Bronchial epithelial cell (primary cell): ENCODE measurements at regions not wholly inside any gene's neighbourhood (a gene's known extent, or its start where the extent isn't known, plus 50 kb on each side); places are given as distances from the start of the nearest gene placed in this dataset.

Experiments used
- DNase-seq: peaks from one replicate; pipeline ENCODE4 v3.0.0-alpha.2; 2010; ENCODE audit warnings: low read depth
- FAIRE-seq: peaks from 2 replicates; lab custom pipeline; 2011; peaks lifted over from hg19 to GRCh38; lab: Jason Lieb, UNC
- H3K27me3 ChIP-seq: 2 replicates; pipeline ENCODE4 v1.5.1; 2011; ENCODE audit warnings: low read length; ENCODE audit not compliant: control insufficient read depth, insufficient read depth
- H3K36me3 ChIP-seq: 2 replicates; pipeline ENCODE4 v1.5.1; 2011; ENCODE audit warnings: low read length; ENCODE audit not compliant: control insufficient read depth, insufficient read depth
- H3K4me3 ChIP-seq: 2 replicates; pipeline ENCODE4 v1.5.1; 2011; ENCODE audit warnings: mild to moderate bottlenecking, low read depth, low read length, control low read depth
- TF ChIP-seq, protein P1 (sequence below): IDR thresholded peaks from 2 replicates; pipeline ENCODE4 v1.5.1; 2011; ENCODE audit warnings: mild to moderate bottlenecking, moderate library complexity, low read length, control low read depth, inconsistent platforms; ENCODE audit not compliant: insufficient read depth, severe bottlenecking

DNA sequence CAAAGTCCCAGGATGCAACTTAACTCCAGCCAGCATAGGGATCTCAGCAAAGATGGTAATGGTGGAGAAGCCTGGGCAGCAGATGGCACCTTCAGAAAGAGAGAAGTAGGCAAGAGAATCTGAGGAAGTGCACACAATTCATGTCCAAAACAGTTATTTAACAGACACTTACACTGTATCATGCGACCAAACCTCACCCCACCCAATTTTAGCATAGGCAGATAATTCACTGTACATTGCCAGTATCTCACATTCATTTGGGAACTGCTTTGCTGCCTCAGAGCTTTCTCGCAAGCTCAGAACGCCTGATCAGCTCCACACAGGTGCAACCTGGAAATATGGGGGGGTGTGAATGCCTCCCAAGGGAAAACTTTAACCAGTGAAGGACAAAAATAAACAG, 143.0 kb upstream of the MAOA start:
- FAIRE-seq: peak; percentile 47

DNA sequence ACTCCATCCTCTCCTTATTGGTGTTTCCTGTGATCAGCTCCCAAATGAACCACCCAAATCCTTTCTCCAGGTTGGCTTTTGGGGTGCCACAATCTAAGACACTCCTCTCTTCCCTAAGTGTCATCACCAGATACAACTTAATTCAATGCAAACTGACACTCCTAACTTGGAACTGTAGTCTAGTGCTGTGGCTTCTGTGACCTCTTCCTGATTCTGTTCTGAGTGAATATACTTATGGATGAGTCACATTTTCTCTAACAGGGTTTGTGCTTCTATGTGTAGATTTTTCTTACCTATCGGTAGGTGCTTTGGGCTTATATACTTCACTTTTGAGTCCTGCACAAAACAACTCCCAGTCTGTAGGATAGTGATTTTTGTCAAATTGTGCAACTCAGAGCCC, 141.3 kb upstream of the MAOA start:
- DNase-seq (no peak), FAIRE-seq (no peak)
- no peak overlapping the region for H3K4me3 ChIP-seq
- TF ChIP-seq, protein P1, sequence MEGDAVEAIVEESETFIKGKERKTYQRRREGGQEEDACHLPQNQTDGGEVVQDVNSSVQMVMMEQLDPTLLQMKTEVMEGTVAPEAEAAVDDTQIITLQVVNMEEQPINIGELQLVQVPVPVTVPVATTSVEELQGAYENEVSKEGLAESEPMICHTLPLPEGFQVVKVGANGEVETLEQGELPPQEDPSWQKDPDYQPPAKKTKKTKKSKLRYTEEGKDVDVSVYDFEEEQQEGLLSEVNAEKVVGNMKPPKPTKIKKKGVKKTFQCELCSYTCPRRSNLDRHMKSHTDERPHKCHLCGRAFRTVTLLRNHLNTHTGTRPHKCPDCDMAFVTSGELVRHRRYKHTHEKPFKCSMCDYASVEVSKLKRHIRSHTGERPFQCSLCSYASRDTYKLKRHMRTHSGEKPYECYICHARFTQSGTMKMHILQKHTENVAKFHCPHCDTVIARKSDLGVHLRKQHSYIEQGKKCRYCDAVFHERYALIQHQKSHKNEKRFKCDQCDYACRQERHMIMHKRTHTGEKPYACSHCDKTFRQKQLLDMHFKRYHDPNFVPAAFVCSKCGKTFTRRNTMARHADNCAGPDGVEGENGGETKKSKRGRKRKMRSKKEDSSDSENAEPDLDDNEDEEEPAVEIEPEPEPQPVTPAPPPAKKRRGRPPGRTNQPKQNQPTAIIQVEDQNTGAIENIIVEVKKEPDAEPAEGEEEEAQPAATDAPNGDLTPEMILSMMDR: no peak
- no peaks in the 10 kb centered on the region for H3K36me3 ChIP-seq
- no peaks in the 10 kb centered on the region for H3K27me3 ChIP-seq

More for the DNA sequence above, 143.0 kb upstream of the MAOA start:
- Histone ChIP-seq H3K27me3 (no peaks in the 10 kb centered on the region), H3K36me3 (no peaks in the 10 kb centered on the region), H3K4me3 (no peak overlapping the region)
- no peak for DNase-seq
- TF ChIP-seq, protein P1: no peak

DNA sequence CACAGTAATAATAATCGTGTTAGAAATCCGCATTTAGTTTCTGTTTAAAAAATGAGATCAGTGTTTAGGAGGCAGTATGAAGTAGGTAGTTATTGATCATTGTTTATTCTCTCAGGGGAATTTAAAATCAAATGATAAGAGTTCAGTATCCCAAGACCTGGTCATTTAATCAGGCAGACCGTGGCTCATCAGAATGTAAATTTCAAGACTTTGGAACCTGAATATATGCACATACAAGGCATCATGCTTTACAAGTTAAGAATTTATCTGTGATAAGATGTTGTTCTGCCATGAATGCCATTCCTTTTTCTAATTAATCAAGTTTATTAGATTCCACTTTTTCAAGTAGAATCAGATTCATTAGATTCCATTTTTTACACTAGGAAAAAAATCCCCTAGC, 133.5 kb upstream of the MAOA start:
- no peak for DNase-seq
- FAIRE-seq: no peak
- TF ChIP-seq, protein P1: no peak
- H3K27me3 ChIP-seq: no peaks in the 10 kb centered on the region
- no peaks in the 10 kb centered on the region for H3K36me3 ChIP-seq
- no peak overlapping the region for H3K4me3 ChIP-seq

DNA sequence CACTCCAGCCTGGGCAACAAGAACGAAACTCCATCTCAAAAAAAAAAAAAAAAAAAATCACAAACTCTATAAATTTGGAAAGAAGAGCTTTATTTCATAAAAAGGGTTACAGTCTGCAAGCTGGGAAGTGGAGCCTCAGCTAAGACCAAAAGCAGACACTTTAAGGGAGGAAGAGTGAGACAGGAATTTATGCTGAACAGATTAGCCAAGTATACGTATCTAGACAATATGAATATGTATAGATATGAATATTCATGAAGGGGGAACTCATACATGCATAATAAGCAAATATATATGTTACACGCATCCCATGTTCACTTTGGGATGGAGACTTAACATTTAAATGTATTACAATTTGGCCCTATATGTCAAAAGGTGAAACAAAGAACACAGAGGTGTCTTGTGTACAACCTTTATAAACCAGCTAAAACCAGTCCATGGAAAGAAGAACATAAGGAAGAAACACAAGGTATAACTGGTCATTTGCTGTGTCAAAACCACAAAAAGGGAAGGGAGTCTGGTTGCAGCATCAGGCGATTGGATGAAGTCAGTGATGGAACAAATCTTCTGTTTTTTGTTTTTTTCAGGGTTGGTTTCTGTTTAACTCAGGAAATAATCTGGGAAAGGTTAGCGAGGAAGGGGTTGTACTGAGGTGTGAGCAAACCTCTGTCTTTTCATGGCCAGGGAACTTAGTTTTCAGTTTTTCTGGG, 130.0 kb upstream of the MAOA start:
- no peaks in the 10 kb centered on the region for H3K36me3 ChIP-seq
- H3K4me3 ChIP-seq: no peak overlapping the region
- FAIRE-seq: no peak
- TF ChIP-seq, protein P1: no peak
- no peak for DNase-seq
- H3K27me3 ChIP-seq: no peaks in the 10 kb centered on the region

DNA sequence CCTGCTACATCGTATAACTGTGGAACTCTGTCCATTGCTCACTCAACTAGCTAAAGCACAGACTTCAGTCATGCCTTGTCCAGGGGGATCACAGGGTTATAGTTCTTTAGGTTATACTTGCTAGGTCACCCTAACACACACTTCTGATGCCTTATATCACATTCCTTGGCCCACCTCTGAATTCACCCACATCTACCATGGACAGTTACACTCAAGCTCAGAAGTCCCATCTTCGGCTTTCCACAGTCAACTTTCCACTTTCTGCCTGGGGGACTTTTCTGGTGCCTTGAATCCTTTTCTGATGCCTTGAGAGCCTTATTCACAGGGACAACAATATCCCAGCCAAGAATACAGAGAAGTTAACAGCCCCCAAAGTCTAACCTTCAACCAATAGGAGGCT, 129.2 kb upstream of the MAOA start:
- Histone ChIP-seq H3K27me3 (no peaks in the 10 kb centered on the region), H3K36me3 (no peaks in the 10 kb centered on the region), H3K4me3 (no peak overlapping the region)
- no peak for DNase-seq
- FAIRE-seq: no peak
- TF ChIP-seq, protein P1: no peak

DNA sequence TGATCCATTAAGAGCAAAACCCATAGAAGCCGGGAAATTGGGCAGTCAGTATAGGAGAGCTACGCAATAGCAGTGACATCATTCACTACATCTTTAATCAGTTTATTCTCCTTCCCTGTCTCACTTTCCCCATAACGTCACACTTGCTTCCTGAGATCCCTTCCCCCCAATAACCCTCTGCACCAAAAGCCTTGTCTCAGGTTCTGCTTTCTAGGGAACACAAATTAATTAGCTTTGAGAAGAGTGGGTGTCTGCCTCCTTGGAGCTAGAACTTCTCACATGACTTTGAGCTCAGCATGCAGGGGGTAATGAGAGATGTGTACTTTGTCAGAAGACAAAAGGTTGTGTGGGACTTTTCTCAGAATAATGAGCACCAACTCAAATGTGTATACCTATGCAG, 128.3 kb upstream of the MAOA start:
- TF ChIP-seq, protein P1: no peak
- Histone ChIP-seq H3K27me3 (no peaks in the 10 kb centered on the region), H3K4me3 (no peak overlapping the region), H3K36me3 (no peaks in the 10 kb centered on the region)
- no peak for DNase-seq
- FAIRE-seq: no peak
